Thoracic aorta (tissue), 2 donors: ENCODE measurements at regions not wholly inside any gene's neighbourhood (a gene's known extent, or its start where the extent isn't known, plus 50 kb on each side); places are given as distances from the start of the nearest gene placed in this dataset.
"Not testable (repeated sequence)": the region's sequence is repeated elsewhere in the genome, so short reads cannot be mapped to it uniquely, and the experiment has no call there.

ENCODE experiments used
- ATAC-seq: fragments of 150-250 bp; one replicate; pipeline ENCODE4 v1.8.0; 2017; ENCODE audit warnings: low read depth; ENCODE audit not compliant: insufficient number of reproducible peaks, low FRiP score
- DNase-seq: peaks from one replicate; pipeline ENCODE4 v3.0.0-alpha.2; 2020; ENCODE audit warnings: low spot score
- H3K27ac ChIP-seq, 2 donors: fragments of 200-600 bp; sonication (generic); 1 replicate in 1 of 2; 2 replicates in 1 of 2; pipeline ENCODE4 v1.5.1; 2016; ENCODE audit warnings: mild to moderate bottlenecking in 2 of 2, moderate library complexity in 2 of 2
- H3K27me3 ChIP-seq: fragments of 200-600 bp; sonication (generic); replicated peaks from 2 replicates; pipeline ENCODE4 v1.6.0; 2016; ENCODE audit warnings: mild to moderate bottlenecking; ENCODE audit not compliant: insufficient read depth
- H3K36me3 ChIP-seq: fragments of 200-600 bp; sonication (generic); one replicate; pipeline ENCODE4 v1.5.1; 2016
- H3K4me1 ChIP-seq, 2 donors: fragments of 200-600 bp; sonication (generic); 1 replicate in 1 of 2; 2 replicates in 1 of 2; pipeline versions ENCODE4 v1.5.1 to v1.6.0; 2016; ENCODE audit warnings: low read depth in 2 of 2, mild to moderate bottlenecking in 1 of 2; ENCODE audit not compliant: control insufficient read depth in 1 of 2
- H3K4me3 ChIP-seq: fragments of 200-600 bp; sonication (generic); 2 replicates; pipeline ENCODE4 v1.5.1; 2016; ENCODE audit warnings: mild to moderate bottlenecking
- H3K9me3 ChIP-seq: fragments of 200-600 bp; sonication (generic); 2 replicates; pipeline ENCODE4 v1.5.1; 2016
- TF ChIP-seq, protein P1 (sequence below): fragments of 200-600 bp; sonication (generic); IDR thresholded peaks from one replicate; pipeline ENCODE4 v1.5.1; 2019; ENCODE audit warnings: antibody characterized with exemption

DNA sequence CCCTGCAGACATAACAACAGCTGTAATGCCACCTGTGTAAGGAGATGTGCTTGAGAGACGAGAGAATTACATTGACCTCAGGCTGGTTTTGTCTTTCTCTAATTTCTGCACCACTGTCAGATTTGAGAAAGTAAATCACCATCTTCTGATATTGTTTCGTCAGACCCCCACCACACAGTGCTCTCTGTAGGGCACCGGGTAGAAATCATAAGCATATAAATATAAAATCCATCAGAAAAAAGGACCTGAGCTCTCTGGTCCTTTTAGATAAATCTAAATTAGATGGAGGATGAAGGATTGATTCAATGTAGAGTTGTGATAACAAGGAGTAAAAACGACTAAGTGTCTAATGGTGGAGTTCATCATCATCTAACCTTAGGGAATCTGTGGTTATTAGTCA is 1981.0 kb upstream of the PRR20A start:
- Histone ChIP-seq H3K36me3 (no peaks in the 10 kb centered on the region), H3K4me1 (no peaks in the 10 kb centered on the region), H3K9me3 (no peaks in the 10 kb centered on the region), H3K27ac (no peak overlapping the region), H3K27me3 (no peaks in the 10 kb centered on the region), H3K4me3 (no peak overlapping the region)
- DNase-seq (no peak), ATAC-seq (no peak)
- TF ChIP-seq, protein P1, sequence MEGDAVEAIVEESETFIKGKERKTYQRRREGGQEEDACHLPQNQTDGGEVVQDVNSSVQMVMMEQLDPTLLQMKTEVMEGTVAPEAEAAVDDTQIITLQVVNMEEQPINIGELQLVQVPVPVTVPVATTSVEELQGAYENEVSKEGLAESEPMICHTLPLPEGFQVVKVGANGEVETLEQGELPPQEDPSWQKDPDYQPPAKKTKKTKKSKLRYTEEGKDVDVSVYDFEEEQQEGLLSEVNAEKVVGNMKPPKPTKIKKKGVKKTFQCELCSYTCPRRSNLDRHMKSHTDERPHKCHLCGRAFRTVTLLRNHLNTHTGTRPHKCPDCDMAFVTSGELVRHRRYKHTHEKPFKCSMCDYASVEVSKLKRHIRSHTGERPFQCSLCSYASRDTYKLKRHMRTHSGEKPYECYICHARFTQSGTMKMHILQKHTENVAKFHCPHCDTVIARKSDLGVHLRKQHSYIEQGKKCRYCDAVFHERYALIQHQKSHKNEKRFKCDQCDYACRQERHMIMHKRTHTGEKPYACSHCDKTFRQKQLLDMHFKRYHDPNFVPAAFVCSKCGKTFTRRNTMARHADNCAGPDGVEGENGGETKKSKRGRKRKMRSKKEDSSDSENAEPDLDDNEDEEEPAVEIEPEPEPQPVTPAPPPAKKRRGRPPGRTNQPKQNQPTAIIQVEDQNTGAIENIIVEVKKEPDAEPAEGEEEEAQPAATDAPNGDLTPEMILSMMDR = no peak

DNA sequence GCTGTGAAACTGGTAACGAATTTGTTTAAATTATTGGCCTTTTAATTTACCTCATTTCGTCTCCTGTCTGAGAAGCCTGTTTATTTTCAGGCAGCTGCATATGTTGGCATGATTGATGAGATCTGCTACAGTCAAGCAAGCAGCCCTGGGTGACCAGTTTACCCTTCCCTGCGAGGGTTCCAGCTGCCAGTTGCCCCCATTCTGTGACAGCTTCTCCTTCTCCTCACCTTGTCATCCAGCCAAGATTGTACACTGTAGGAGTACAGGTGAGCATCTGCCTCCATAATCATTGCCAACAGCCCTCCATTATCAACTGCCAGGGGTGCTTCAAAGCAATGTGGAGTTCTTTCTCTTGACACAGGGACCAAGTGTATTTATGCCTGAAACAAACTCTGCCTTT is 1979.9 kb upstream of the PRR20A start:
- H3K27ac ChIP-seq = no peak overlapping the region
- no peak overlapping the region for H3K4me3 ChIP-seq
- TF ChIP-seq, protein P1 = no peak
- no peaks in the 10 kb centered on the region for H3K9me3 ChIP-seq
- H3K27me3 ChIP-seq = no peaks in the 10 kb centered on the region
- no peaks in the 10 kb centered on the region for H3K36me3 ChIP-seq
- DNase-seq (no peak), ATAC-seq (no peak)
- H3K4me1 ChIP-seq = no peaks in the 10 kb centered on the region

DNA sequence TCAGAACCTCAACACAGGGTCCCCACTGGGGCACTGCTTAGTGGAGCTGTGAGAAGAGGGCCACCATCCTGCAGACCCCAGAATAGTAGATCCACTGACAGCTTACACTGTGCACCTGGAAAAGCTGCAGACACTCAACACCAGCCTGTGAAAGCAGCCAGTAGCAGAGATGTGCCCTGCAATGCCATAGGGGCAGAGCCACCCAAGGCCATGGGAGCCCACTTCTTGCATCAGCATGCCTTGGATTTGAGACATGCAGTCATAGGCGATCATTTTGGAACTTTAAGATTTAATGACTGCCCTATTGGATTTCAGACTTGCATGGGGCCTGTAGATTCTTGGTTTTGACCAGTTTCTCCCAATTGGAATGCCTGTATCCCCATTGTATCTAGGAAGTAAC is 1962.1 kb upstream of the PRR20A start:
- H3K4me1 ChIP-seq, ATAC-seq, H3K36me3 ChIP-seq, H3K27ac ChIP-seq, H3K27me3 ChIP-seq, DNase-seq, H3K4me3 ChIP-seq, H3K9me3 ChIP-seq: not testable (repeated sequence)

DNA sequence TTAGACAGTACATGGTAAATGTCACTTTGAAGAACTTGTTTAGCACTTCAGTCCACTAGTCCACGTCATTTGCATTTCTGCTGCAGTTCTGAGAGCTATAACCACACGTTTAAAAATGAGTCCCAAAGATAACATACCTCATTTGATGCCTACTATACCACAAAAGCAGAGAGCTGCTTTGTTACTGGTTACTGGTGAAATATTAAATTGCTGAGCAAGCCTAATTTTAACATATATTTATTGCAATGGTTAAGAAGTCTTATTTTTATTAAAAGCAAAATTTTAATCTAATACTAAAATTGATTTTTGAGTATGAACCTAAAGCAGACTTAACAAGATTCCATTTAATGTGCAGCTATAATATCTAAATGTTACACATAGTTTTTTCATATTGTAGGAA is 1949.7 kb upstream of the PRR20A start:
- H3K36me3 ChIP-seq = no peaks in the 10 kb centered on the region
- no peak overlapping the region for H3K4me3 ChIP-seq
- no peaks in the 10 kb centered on the region for H3K27me3 ChIP-seq
- ATAC-seq (no peak), DNase-seq (no peak)
- no peaks in the 10 kb centered on the region for H3K9me3 ChIP-seq
- TF ChIP-seq, protein P1 = no peak
- H3K27ac ChIP-seq = no peak overlapping the region
- H3K4me1 ChIP-seq = no peaks in the 10 kb centered on the region

DNA sequence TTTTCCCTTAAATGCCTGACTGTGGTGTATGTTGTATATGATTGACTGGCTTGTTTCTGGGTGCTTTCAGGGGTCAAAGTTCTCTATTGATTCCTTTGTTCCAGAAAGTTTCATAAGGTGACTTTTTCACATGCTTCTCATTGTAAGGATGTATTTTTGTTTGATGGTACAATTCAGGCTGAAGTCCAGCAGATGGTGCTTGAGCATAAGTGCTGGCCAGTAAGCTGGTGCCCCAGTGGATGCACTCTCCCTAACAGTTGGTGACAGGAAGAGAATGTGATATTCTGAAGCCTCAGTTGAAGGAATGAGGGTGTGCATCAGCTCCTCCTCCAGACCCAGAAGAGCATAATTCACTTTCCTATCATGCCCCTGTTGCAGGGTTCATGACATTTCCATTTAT is 1941.6 kb upstream of the PRR20A start:
- Histone ChIP-seq H3K4me1 (no peaks in the 10 kb centered on the region), H3K27ac (no peak overlapping the region), H3K9me3 (peaks cover 3% of the 10 kb centered on the region), H3K36me3 (no peaks in the 10 kb centered on the region), H3K27me3 (no peaks in the 10 kb centered on the region), H3K4me3 (no peak overlapping the region)
- TF ChIP-seq, protein P1 = no peak
- DNase-seq (no peak), ATAC-seq (no peak)

DNA sequence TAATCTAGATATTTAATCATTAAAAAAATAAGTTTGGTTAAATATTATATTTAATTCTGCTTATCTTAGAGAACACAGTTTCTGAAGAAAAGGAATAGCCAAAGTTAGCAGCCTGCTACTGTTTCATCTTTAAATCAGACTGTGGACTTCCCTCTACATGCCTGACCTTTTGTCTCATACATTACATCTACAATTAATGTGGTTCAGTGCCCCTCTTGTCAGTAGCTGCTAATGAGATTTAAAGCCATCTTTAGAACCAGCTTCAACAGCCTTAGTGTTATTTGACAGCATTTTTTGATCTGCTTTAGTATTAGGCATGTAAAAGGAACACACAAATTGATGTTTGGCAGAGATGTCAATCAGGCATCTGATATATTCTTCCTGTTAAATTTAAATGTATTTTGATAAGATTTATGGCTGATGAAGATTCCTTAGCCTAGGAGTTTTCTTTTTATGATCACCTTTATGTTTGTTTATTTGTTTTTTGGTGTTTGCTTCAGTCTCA is 1925.8 kb upstream of the PRR20A start:
- ATAC-seq = no peak
- Histone ChIP-seq H3K27ac (no peak overlapping the region), H3K4me3 (no peak overlapping the region), H3K4me1 (no peaks in the 10 kb centered on the region), H3K9me3 (no peaks in the 10 kb centered on the region), H3K36me3 (no peaks in the 10 kb centered on the region), H3K27me3 (no peaks in the 10 kb centered on the region)
- TF ChIP-seq, protein P1 = no peak
- no peak for DNase-seq
